Neural cell (in vitro differentiated cells): ENCODE measurements at regions not wholly inside any gene's neighbourhood (a gene's known extent, or its start where the extent isn't known, plus 50 kb on each side); places are given as distances from the start of the nearest gene placed in this dataset.

Experiments
- CTCF ChIP-seq: fragments of 450-650 bp; IDR thresholded peaks from 2 replicates; pipeline ENCODE4 v1.5.1; 2014; ENCODE audit warnings: antibody characterized with exemption, mild to moderate bottlenecking, moderate library complexity; ENCODE audit not compliant: poor library complexity, severe bottlenecking
- EZH2 ChIP-seq: fragments of 200-600, 300-800 bp; shearing (Covaris generic), sonication (generic); IDR thresholded peaks from 2 replicates; pipeline ENCODE4 v1.6.1; 2014; ENCODE audit warnings: antibody characterized with exemption, low read length, borderline replicate concordance, mild to moderate bottlenecking; ENCODE audit not compliant: insufficient read depth, poor library complexity, severe bottlenecking
- RAD21 ChIP-seq: fragments of 450-650 bp; conservative IDR thresholded peaks from 2 replicates; pipeline ENCODE4 v1.6.1; 2014; ENCODE audit warnings: antibody characterized with exemption, mild to moderate bottlenecking, moderate library complexity

DNA sequence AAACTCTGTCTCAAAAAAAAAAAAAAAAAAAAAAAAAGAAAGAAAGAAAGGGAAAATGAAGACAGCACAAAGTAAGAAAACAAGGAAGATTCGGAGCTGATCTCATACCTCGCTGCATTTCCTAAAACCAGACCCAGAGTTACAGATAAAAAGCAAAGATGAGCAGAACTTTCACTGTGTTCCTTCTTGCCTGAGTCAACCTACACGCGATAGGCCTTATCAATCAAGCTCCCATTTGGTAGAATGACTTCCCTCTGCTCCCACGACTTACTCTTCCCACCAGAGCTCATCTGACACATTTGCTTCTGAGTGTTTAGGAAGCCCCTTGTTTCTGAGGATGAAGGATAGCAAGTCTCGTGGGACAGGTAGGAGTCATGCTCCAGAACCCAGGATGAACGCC, 302.9 kb downstream of the TFAP2A start:
- TF ChIP-seq CTCF (no peak), RAD21 (no peak), EZH2 (no peak)
